ENCODE measurements at regions not wholly inside any gene's neighbourhood (a gene's known extent, or its start where the extent isn't known, plus 50 kb on each side); places are given as distances from the start of the nearest gene placed in this dataset.

DNA sequence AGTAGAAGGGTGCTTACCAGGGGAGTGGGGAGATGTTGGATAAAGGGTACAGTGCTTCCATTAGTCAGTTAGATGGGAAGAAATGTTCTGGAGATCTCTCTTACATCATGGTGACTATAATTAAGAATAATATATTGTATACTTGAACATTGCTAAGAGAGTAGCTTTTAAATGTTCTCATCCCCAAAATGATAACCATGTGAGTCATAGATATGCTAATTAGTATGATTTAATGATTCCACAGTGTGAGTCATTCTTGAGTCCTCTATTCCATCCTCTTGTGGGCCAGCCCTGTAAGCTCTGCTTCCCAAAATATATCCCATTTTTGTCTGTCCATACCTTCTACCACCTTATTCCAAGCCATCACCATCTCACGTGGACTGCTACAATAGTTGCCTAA lies 80.6 kb upstream of the CDH11 start:
- TF ChIP-seq, protein P1, sequence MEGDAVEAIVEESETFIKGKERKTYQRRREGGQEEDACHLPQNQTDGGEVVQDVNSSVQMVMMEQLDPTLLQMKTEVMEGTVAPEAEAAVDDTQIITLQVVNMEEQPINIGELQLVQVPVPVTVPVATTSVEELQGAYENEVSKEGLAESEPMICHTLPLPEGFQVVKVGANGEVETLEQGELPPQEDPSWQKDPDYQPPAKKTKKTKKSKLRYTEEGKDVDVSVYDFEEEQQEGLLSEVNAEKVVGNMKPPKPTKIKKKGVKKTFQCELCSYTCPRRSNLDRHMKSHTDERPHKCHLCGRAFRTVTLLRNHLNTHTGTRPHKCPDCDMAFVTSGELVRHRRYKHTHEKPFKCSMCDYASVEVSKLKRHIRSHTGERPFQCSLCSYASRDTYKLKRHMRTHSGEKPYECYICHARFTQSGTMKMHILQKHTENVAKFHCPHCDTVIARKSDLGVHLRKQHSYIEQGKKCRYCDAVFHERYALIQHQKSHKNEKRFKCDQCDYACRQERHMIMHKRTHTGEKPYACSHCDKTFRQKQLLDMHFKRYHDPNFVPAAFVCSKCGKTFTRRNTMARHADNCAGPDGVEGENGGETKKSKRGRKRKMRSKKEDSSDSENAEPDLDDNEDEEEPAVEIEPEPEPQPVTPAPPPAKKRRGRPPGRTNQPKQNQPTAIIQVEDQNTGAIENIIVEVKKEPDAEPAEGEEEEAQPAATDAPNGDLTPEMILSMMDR (IDR thresholded peaks at IDR 0.05; ENCODE audit: insufficient read depth, missing control alignments): no peak
- no peak for DNase-seq (ENCODE audit: insufficient read length, low spot score)
- no peak for FAIRE-seq

DNA sequence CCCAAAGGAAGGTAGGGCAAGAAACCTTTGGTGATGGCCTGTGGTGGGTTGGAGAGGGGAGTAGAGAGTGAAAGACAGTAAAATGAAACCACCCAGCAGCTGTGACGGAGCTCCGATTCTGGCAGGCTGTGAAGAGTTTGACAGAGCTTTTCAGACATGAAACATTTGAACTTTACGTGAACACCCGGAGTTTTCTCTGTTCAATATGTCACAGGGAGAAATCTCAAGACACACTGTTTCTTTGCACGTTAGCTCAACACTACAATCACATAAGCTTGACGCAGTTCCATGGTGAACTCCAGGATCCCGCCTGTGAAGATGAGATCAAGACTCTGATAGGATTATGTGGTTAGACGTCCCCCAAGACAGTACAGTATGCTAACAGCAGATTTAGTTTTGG lies 79.6 kb upstream of the CDH11 start:
- DNase-seq (ENCODE audit: insufficient read length, low spot score): no peak
- FAIRE-seq: no peak
- TF ChIP-seq, protein P1 (IDR thresholded peaks at IDR 0.05; ENCODE audit: insufficient read depth, missing control alignments): no peak

DNA sequence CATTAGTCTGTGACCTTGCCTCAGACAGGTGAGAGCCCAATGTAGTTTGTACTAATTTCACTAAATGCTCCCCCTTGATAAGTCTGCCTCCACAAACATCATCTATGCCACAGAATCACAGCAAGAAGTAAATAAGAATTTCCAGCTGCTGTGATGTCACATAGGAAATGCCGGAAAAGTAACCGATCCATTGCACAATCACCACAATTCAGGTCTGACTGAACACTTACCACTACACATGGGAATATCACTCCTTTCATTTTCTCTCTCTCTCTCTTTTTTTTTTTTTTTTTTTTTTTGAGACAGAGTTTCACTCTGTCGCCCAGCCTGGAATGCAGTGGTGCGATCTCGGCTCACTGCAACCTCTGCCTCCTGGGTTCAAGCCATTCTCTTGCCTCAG lies 79.0 kb upstream of the CDH11 start:
- DNase-seq (ENCODE audit: insufficient read length, low spot score): no peak
- no peak for FAIRE-seq
- TF ChIP-seq, protein P1 (IDR thresholded peaks at IDR 0.05; ENCODE audit: insufficient read depth, missing control alignments): no peak

DNA sequence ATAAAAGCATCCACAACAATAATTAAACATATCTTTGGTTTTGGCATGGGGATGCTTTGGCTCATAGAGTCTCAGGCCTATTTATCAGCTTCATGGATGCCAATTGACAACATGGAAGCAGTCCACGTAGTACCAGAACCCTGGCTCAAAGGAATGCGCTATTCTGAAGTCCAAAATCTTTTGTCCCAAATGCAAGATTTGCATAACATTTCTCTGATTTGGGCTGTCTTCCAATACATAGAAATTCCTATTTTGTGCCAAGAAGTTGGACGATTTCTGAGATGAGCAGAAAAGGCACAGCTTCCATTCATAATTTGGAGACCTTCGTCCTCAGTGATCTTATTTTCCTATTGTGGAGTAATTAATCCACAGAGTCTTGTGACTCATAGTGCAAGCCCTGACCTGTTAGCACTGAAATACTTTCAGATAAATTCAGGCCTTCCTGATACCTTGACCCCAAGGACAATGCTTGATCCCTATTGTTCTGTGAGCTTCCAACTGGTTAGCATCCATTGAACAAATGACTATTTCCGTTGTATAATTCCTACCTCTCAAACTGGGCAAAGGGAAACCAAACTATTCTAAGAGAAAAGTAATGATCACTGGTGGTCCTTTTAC lies 78.4 kb upstream of the CDH11 start:
- DNase-seq (ENCODE audit: insufficient read length, low spot score) (no peak), FAIRE-seq (no peak)
- TF ChIP-seq, protein P1 (IDR thresholded peaks at IDR 0.05; ENCODE audit: insufficient read depth, missing control alignments): no peak

DNA sequence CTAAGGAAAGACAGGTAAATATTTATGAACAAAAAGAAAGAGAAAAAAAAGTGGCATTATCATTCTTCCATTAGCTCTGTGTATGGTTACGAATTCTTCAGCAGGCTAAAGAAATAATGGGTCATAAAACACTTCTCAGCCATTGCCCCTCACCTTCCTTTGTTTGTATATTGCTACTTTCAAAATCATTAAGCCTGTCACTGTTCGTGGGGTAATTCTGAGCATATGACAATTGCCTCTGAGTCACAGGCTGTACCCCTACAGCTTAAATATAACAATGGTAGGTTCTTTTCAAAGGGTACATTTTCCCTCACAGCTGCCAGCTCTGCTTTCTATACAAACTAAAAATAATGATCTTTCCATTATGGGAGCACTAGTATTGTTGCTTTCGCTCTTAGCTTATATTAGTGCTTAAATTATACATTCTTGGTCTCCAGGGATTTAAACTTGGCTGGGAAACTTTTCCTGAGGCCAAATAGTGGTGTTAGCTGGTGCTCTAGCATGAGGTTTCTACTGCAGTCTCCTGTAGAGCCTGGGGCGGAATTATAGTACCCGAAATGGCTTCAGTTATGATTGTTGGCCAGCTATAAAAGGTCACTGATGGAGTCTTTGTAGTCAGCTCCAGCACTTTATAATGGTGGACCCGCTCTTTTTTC lies 74.7 kb upstream of the CDH11 start:
- TF ChIP-seq, protein P1 (IDR thresholded peaks at IDR 0.05; ENCODE audit: insufficient read depth, missing control alignments): no peak
- no peak for DNase-seq (ENCODE audit: insufficient read length, low spot score)
- no peak for FAIRE-seq

DNA sequence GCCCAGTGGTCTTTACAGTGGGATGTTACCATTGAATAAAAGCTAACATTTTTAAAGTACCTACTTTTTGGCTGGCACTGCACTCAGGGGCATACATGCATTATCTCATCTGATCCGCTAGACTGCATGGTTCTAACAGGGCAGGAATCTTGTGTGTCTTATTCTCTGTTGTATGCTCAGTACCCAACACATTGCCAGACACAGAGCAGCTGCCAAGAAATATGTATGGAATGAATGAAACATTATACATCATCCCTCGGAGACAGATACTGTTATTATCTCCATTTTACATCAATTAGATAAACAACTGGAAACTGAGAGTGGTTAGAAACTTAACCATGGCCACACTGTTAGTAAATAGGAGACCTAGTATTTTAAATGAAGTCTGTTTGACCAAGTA lies 74.1 kb upstream of the CDH11 start:
- FAIRE-seq: no peak
- TF ChIP-seq, protein P1 (IDR thresholded peaks at IDR 0.05; ENCODE audit: insufficient read depth, missing control alignments): no peak
- no peak for DNase-seq (ENCODE audit: insufficient read length, low spot score)

DNA sequence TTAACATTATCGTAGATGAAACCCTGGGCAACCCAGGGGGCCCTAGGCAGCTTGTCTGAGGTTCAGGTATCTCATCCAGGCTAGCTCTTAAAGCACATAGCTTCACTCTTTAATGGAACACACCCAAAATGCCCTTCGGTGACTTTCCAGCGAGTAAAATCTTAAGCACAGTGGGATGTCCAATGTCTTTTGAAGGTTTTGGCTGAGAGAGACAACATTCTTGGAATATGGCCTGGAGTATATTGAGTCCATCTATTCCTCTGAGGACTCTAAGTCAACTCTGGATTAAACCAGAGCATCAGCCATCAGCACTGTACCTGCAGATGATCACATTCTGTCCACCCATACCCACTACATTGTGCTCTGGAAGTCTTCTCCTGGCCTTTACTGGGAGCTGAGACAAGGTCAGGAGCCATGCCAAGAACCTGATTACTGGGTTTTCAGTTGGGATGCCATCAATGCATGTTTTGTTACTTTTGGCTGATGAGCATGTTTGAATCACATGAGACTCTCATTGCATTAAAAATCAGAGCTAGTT lies 63.4 kb upstream of the CDH11 start:
- FAIRE-seq (no peak), DNase-seq (ENCODE audit: insufficient read length, low spot score) (no peak)
- TF ChIP-seq, protein P1 (IDR thresholded peaks at IDR 0.05; ENCODE audit: insufficient read depth, missing control alignments): no peak

Data from D721Med (cell line).